Hypothalamus (tissue), 51 donors: ENCODE measurements at regions not wholly inside any gene's neighbourhood (a gene's known extent, or its start where the extent isn't known, plus 50 kb on each side); places are given as distances from the start of the nearest gene placed in this dataset.

ENCODE experiments used
- DNase-seq, 51 donors: peaks; one replicate each; lab custom pipeline; 2025; lab: John Stamatoyannopoulos, UW

- DNase-seq = no peak
These were observed 622.8 kb downstream of the PTPRU start for GRCh38 chr1:29859126-29859525.

DNA sequence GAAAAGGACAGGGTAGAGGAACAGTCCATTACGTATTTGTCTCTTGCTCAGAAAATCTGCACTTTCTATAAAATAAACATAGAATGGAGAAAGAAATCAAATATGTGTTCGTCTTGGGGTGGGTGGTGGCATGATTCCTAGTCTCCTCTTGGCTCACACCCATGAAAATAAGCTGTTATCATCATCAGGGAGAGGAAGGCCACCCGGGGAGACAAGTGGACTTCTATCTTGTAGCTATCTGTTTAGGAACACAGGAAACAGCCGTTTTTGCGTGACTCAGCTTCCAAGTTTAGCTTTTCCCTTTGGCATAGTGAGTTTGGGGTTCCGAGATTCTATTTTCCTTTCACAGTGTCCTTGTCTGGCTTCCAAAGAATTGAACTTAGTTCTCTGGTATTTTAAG is 622.3 kb downstream of the PTPRU start:
- DNase-seq = no peak

DNA sequence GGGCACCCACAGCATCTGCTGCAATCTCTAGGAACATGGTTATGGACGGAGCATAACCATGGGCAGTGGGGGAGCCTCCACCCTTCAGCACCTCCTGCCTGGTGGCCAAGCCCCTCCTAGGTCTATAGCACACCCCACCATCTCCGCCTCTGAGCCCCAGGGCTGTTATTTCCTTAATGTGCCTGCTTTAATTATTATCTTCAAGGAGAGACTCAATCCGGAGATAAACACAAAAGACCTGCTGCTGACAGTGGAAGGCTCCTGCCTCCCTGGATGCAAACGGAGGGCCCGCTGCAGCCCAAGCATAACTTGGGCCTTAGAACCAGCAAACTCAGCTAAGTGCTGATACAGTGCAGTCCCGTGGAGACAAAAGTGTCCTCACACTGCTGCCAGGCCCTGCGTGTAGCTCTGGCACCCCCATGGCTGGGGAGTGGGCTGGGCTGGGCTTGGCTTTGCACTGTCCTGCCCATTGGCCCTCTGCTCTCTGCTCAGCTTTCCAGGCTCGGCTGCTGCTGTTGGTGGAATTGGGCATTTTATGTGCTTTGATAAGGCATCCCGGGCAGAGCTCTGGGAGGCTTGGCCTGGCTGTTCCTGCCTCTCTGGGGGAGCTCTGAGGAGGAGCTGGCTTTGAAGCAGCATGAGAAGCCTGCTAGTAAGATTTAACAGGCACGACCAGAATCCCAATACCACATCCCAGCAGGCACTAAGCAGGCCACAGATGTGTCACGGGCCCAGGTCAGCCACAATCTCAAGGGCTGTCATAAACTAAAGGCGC is 620.2 kb downstream of the PTPRU start:
- no peak for DNase-seq

DNA sequence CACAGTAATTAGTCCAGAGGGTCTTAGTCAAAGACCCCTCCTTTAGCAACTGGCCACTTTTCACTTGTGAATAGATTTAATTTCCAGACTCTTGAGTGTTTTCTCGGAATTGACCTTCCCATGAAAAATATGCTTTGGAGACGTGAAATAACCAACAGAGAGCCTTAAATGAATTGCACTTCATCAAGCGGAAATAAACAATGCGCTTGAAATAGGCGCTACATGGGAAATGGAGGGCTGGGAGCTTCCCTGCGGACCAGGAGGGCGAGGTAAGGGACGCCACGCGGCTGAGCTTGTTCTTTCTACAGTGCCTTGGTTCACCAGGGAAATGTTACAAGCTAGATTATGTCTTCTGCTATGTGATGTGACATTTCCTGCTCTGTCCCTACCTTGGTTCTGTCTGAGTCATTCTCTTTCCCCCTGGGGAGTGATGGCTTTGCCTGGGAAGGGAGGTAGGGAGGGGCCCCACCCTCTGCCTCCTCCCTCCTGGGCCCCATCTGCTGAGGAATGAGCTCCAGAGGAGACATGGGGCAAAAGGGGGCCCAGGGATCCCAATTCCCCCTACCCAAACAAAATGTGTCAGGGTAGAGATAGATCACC is 619.3 kb downstream of the PTPRU start:
- no peak for DNase-seq

- DNase-seq = no peak
These were observed 618.5 kb downstream of the PTPRU start for GRCh38 chr1:29854700-29855276.

GRCh38 chr1:29853716-29854330 is 617.5 kb downstream of the PTPRU start:
- DNase-seq = peak in 1 of 51 donors; percentile 36

DNA sequence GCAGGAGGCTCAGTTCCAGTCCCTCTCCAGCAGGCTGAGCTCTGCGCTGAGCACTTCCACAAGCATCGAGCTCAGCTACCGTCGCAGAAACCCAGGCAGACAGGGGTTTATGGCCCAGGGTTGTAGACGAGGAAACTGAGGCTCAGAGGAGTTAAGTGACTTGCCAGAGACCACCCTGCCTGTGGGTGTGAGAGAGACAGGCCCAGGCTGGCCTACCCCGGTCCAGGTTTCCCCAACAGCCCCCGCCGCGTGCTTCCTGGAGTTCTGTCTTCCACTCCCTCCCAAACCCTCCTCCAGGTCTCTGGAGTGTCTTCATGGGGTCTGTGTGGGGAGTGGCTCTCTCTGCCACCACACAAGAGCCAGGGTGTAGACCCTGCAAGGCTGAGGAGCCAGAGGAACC is 615.9 kb downstream of the PTPRU start:
- no peak for DNase-seq

GRCh38 chr1:29851691-29852090 is 615.4 kb downstream of the PTPRU start:
- DNase-seq = no peak

- no peak for DNase-seq
These were observed 613.9 kb downstream of the PTPRU start for GRCh38 chr1:29849991-29850757.

DNA sequence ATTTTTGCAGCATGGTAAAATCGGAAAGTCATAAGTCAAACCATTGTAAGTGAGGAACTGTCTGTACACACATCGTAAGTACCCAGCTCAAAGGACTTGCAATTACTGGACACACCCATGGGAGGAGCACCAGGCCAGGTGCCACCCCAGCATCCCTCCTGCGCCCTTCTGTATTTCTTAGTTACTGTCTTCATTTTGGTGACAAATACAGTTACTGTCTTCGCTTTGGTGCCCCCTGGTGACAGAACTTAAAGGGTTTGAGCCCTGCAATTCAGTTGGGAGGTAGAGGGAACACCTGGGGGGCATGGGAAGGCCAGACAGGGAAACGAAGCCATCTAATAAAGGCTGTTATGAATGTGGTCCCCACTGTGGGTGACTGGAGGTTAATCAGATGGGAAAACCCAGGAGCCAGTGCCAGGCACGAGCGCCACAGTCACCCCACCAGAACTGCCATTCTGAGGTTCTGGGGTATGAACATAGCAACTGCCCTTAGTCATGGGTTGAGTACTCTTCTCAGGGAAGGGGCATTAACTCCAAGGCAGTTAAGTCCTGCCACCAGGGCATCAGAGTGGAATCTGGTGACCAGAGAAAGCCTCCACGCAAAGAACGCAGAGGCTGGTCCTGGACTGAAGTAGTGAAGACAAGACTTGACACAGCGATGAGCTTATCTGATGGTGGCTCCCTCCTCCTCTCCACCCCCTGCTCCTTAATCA is 612.9 kb downstream of the PTPRU start:
- peak in 6 of 51 donors; percentile 3 to 15 (median 7) for DNase-seq

DNA sequence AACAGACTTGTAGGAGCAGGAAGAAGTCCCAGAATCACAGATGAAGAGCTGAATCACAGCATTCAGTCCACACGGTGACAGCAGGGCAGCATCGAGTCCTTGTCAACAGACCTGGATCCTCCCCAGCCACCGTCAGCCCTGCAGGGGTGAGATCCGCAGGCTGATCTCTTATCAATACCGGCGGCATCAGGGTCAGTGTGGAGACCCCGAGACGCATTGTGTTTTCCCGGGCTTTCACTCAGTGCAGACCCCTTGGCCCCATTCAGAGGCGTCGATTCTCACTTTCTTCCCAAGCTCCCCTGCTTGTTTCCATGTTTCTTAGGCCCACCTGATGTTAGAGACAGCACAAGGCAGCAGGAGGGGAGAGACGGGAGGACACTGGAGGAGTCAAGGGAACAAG is 609.6 kb downstream of the PTPRU start:
- no peak for DNase-seq

GRCh38 chr1:29842130-29842529 is 605.8 kb downstream of the PTPRU start:
- no peak for DNase-seq

DNA sequence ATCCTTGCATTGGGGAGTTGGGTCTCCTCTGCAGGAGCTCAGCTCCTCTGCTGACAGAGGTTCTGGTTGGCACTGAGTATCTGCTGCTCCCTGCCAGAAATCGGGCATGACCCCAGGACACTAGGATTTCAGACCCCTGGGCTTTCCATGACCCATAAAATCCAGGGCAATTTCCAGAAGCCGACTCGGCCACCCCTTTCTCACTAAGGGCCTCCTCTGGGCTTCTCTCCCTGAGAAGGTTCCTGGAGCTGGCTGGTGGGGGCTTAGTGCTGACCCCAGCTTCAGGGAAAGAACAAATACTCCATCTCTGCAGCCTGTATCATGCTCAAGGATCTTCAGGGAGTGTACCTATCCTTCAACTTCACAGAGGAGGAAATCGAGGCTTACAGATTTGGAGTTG is 603.4 kb downstream of the PTPRU start:
- DNase-seq = no peak

GRCh38 chr1:29838738-29839320 is 602.5 kb downstream of the PTPRU start:
- no peak for DNase-seq

DNA sequence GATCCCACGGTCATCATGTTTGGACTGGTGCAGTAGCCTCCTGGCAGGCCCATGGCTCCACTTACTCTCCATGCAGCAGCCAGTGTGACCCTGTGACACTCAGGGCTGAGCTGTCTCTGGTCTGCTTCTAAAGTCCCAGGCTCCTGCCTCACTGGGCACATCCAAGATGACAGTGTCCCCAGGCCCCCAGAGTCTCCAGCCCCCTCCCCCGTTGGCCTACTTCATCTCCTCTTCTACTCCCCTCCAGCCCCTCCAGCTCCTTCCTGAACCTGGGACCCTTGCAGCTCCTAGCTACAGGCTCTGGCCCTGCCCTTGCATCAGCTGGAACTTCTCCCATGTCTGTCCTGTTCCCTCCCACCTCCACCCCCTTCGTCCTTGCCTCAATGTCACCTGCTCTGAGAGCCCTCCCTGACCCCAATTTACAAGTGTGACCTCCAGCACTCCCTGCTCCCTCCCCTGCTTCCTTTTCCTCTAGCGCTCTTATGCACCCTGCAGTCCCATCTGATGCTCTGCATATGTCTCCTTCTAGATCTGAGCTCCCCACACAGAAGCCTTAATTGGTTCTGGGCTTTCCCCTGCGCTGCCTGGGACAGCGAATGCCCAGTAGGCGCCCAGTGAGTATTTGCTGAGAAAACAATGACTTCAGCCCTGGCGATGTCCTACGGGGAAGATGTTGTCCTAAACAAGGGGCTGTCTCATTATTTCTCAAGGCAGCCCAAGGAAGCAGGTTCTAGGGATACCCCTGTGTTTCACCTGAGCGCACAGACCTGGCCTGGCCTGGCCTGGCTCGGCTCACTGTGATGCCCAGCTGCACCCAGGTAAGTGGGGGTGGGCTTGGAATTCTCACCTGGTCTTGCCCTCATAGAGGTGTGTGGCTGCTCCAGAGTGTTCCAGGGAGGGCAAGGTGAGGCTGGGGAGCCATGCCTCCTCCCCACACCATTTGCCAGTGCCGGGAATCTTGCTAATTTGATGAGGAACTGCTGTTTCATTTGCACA is 600.6 kb downstream of the PTPRU start:
- no peak for DNase-seq

GRCh38 chr1:29835874-29836273 is 599.6 kb downstream of the PTPRU start:
- DNase-seq = no peak

GRCh38 chr1:29835406-29835805 is 599.1 kb downstream of the PTPRU start:
- DNase-seq = no peak

DNA sequence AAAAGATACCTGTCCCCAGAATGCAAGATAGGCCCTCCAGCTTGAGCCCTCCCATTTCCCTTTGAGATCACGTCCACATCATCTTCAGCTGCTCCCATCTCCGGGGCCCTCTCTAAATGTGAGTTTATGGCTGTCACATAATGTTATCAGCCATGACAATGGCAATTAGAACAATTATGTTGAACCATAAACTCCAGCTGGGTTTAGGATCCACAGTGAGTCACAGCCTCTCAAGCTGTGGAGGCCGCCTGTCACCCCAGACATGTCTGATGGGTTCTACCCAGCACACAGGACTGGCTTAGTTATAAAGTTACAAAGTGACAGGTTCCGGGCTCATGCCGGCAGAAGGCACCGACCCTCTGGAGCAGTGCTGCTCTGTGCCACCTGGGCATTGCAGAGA is 597.3 kb downstream of the PTPRU start:
- DNase-seq = no peak

GRCh38 chr1:29832936-29833335 is 596.6 kb downstream of the PTPRU start:
- DNase-seq = no peak
